Body of pancreas (tissue), 4 donors: ENCODE measurements at regions not wholly inside any gene's neighbourhood (a gene's known extent, or its start where the extent isn't known, plus 50 kb on each side); places are given as distances from the start of the nearest gene placed in this dataset.

Experiments used
- ATAC-seq: fragments of 150-250 bp; one replicate; pipeline ENCODE4 v1.9.1; 2016
- DNase-seq, 4 donors: peaks; one replicate each; pipeline ENCODE4 v3.0.0-alpha.2; 2019
- H3K27ac ChIP-seq, 4 donors: fragments of 200-600 bp; sonication (generic); 1 replicate in 3 of 4; 2 replicates in 1 of 4; pipeline versions ENCODE4 v1.5.1 to v1.6.1; 2016 to 2019; ENCODE audit warnings: mild to moderate bottlenecking in 1 of 4, mixed read lengths in 1 of 4, moderate library complexity in 1 of 4
- H3K27me3 ChIP-seq, 2 donors: fragments of 200-600 bp; sonication (generic); one replicate each; pipeline ENCODE4 v1.6.0; 2016; ENCODE audit warnings: mild to moderate bottlenecking in 1 of 2
- H3K36me3 ChIP-seq, 2 donors: fragments of 200-600 bp; sonication (generic); replicated peaks in 1 of 2; 2 replicates each; pipeline ENCODE4 v1.5.1; 2016; ENCODE audit warnings: low read depth in 2 of 2; ENCODE audit not compliant: insufficient read depth in 1 of 2
- H3K4me1 ChIP-seq: fragments of 200-600 bp; sonication (generic); one replicate; pipeline ENCODE4 v1.6.0; 2016
- H3K4me3 ChIP-seq, 2 donors: fragments of 200-600 bp; sonication (generic); 1 replicate in 1 of 2; 2 replicates in 1 of 2; pipeline ENCODE4 v1.5.1; 2016 to 2019
- H3K9me3 ChIP-seq, 3 donors: fragments of 200-600 bp; sonication (generic); 1 replicate in 2 of 3; 2 replicates in 1 of 3; pipeline ENCODE4 v1.5.1; 2016
- POLR2A ChIP-seq, 3 donors: fragments of 450-650 bp; IDR thresholded peaks; one replicate each; pipeline ENCODE4 v1.6.1; 2016; ENCODE audit warnings: antibody characterized with exemption in 3 of 3, mild to moderate bottlenecking in 2 of 3
- WGBS, 2 donors: methylation state at CpG; one replicate each; pipeline ENCODE4 v1.1.5; 2017; 5-methylcytosine and 5-hydroxymethylcytosine counted together
- intact Hi-C: fragments of 100-400 bp; cut with DNase I; formaldehyde crosslinking; loops from one replicate; pipeline ENCODE4 v1.15.1; 2023
- TF ChIP-seq, protein P1 (sequence below), 7 experiments: fragments of 450-650 bp in 4 of 7; fragments of 200-600 bp in 3 of 7; sonication (generic) in 3 of 7; IDR thresholded peaks; one replicate each; pipeline ENCODE4 v1.5.1; 2016 to 2019; ENCODE audit warnings: antibody characterized with exemption in 7 of 7

DNA sequence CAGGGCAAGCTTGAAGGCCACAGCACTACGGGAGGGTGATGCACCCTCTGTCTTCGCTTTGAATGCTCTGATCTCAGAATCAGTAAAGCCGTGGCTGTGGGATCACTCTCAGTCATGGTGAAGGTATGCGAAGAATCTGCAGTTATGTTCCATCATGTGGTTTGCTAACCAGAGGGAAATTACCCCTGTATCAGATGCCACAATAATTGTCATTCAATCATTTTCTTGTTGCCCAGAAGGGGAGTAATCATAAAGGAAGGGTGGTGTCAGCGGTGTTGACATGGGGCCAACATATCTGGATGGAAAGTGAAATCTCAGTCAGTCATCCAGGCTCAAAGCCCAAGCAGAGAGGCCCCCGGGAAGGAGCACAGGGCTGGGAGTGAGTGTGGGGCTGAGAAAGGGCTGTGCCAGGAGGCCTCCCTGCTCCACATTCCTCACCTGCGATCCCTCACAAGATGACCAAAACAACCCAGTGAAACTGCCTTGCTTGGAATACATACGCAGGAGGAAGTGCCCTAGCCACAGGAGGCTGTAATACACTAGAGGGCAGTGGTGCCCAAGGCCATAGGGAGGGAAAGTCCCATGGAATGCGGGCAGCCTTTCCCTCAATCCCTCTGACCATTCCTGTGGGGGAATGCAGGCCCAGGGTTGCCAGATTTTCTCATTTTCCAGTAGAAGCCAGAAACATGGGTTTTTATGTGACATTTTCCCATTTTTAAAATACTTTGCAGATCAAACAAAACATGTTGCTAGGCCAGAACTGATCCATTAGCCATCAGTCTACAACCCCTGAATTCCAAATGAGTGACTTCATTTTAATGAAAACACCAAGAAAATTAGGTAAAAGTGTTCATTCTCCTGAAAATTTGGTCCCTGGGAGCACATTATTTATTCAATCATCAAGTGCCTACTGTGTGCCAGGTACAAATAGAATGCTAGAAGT lies 95.7 kb upstream of the VANGL1 start:
- Histone ChIP-seq H3K4me1 (no peaks in the 10 kb centered on the region), H3K9me3 (no peaks in the 10 kb centered on the region), H3K27me3 (no peaks in the 10 kb centered on the region), H3K36me3 (no peaks in the 10 kb centered on the region), H3K4me3 (no peak overlapping the region), H3K27ac (peak overlapping the region; percentile 29 to 80 (median 60))
- intact Hi-C loops = no loop called here
- ATAC-seq = peak; percentile 90
- peak; percentile 58 to 72 (median 66) for DNase-seq
- 41 to 42% methylated on average over 7 to 9 of the region's 9 CpGs for WGBS, 2 donors
- TF ChIP-seq, protein P1, sequence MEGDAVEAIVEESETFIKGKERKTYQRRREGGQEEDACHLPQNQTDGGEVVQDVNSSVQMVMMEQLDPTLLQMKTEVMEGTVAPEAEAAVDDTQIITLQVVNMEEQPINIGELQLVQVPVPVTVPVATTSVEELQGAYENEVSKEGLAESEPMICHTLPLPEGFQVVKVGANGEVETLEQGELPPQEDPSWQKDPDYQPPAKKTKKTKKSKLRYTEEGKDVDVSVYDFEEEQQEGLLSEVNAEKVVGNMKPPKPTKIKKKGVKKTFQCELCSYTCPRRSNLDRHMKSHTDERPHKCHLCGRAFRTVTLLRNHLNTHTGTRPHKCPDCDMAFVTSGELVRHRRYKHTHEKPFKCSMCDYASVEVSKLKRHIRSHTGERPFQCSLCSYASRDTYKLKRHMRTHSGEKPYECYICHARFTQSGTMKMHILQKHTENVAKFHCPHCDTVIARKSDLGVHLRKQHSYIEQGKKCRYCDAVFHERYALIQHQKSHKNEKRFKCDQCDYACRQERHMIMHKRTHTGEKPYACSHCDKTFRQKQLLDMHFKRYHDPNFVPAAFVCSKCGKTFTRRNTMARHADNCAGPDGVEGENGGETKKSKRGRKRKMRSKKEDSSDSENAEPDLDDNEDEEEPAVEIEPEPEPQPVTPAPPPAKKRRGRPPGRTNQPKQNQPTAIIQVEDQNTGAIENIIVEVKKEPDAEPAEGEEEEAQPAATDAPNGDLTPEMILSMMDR (IDR thresholded peaks at IDR 0.05) = peak; percentile 15 to 70 (median 66)
- no peak for TF ChIP-seq POLR2A (IDR thresholded peaks at IDR 0.05)

DNA sequence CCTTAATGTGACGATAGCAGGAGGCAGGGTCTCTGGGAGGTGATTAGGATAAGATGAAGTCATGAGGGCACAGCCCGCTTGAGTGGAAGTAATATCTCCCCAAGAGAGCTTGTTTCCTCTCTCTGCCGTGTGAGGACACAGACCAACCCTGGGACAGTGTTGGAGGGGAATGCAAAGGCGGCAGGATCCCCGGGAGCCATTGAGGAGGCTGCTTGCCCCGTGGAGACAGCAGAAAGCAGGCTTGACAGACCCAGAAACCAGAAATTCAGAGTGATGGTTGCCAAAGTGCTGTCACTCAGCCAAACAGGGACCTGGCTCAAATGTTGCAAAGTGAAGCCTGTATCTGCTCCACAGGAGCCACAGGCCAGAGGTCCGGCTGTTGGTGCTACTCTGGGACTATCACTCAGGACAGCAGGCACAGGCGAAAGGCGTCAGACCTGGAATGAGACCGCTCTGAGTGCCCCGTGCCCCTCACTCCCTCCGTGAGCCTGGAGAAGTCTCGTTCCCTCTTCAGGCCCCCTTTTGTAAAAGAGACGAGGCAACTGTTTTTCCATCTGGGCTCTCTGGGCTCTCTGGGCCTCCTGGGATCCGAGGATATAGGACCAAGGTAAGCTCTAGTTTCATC lies 96.6 kb upstream of the VANGL1 start:
- TF ChIP-seq POLR2A (IDR thresholded peaks at IDR 0.05) = no peak
- TF ChIP-seq, protein P1 (IDR thresholded peaks at IDR 0.05) = no peak
- no peak for ATAC-seq
- no peaks in the 10 kb centered on the region for H3K36me3 ChIP-seq
- H3K27me3 ChIP-seq = no peaks in the 10 kb centered on the region
- H3K9me3 ChIP-seq = no peaks in the 10 kb centered on the region
- H3K4me1 ChIP-seq = no peaks in the 10 kb centered on the region
- 66 to 69% methylated on average over 9 to 15 of the region's 15 CpGs for WGBS, 2 donors
- no peak for DNase-seq
- H3K4me3 ChIP-seq = no peak overlapping the region
- intact Hi-C loops = no loop called here
- H3K27ac ChIP-seq = peak overlapping the region in 3 of 4 donors; percentile 29 to 80 (median 75)

DNA sequence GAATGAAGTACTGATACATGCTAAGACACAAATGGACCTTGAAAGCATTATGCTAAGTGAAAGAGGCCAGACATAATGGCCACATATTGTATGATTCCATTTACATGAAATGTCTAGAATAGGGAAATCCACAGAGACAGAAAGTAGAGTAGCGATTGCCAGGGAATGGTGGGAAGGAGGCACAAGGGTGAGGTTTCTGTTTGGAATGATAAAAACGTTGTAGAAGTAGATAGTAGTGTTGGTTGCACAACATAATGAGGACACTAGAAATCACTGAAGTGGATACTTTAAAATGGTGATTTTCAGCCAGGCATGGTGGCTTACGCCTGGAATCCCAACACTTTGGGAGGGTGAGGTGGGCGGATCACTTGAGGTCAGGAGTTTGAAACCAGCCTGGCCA lies 97.6 kb upstream of the VANGL1 start:
- Histone ChIP-seq H3K4me3 (no peak overlapping the region), H3K4me1 (no peaks in the 10 kb centered on the region), H3K27ac (no peak overlapping the region), H3K27me3 (no peaks in the 10 kb centered on the region), H3K36me3 (no peaks in the 10 kb centered on the region), H3K9me3 (no peaks in the 10 kb centered on the region)
- intact Hi-C loops = no loop called here
- no peak for DNase-seq
- 66 to 80% methylated on average over 4 of the region's 4 CpGs for WGBS, 2 donors
- TF ChIP-seq POLR2A (IDR thresholded peaks at IDR 0.05) = no peak
- TF ChIP-seq, protein P1 (IDR thresholded peaks at IDR 0.05) = no peak
- no peak for ATAC-seq

DNA sequence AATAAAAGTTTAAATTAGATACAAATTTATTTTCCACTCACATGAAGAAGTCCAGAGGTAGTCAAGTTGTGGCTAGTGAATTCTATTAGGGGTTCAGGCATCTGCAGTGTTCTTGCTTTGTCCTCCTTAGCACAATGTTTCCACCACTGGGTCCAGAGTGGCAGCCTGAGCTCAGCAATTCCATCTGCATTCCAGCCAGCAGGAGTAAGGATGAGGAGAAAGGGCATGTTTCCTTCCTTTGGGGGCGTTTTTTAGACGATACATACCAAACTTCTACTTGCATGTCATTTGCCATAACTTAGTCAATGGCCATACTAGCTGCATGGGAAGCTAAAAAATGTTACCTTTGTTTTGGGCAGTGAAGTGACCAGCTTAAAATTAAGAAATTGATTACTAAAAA lies 98.5 kb upstream of the VANGL1 start:
- TF ChIP-seq POLR2A (IDR thresholded peaks at IDR 0.05) = no peak
- TF ChIP-seq, protein P1 (IDR thresholded peaks at IDR 0.05) = no peak
- DNase-seq = no peak
- Histone ChIP-seq H3K27ac (no peak overlapping the region), H3K27me3 (no peaks in the 10 kb centered on the region), H3K4me1 (no peaks in the 10 kb centered on the region), H3K4me3 (no peak overlapping the region), H3K9me3 (no peaks in the 10 kb centered on the region), H3K36me3 (no peaks in the 10 kb centered on the region)
- no peak for ATAC-seq
- 62 to 71% methylated on average over 2 of the region's 2 CpGs for WGBS, 2 donors
- intact Hi-C loops = no loop called here
